Adrenal gland (tissue), 9 donors: ENCODE measurements at regions not wholly inside any gene's neighbourhood (a gene's known extent, or its start where the extent isn't known, plus 50 kb on each side); places are given as distances from the start of the nearest gene placed in this dataset.

Experiments
- DNase-seq, 7 donors: peaks; one replicate each; pipeline ENCODE4 v3.0.0-alpha.2; 2019 to 2020
- H3K27ac ChIP-seq, 5 donors: fragments of 200-600 bp; sonication (generic) in 4 of 5; 1 replicate in 3 of 5; 2 replicates in 2 of 5; pipeline versions ENCODE4 v1.5.1 to v1.8.0; 2016 to 2020; ENCODE audit warnings: mild to moderate bottlenecking in 1 of 5
- H3K27me3 ChIP-seq: fragments of 200-600 bp; 2 replicates; pipeline ENCODE4 v1.8.0; 2021
- H3K36me3 ChIP-seq, 2 donors: fragments of 200-600 bp; replicated peaks in 1 of 2; 1 replicate in 1 of 2; 2 replicates in 1 of 2; pipeline versions ENCODE4 v1.5.1 to v1.8.0; 2018 to 2022
- H3K4me1 ChIP-seq, 2 donors: fragments of 200-600 bp; replicated peaks in 1 of 2; 1 replicate in 1 of 2; 2 replicates in 1 of 2; pipeline versions ENCODE4 v1.5.1 to v1.8.0; 2018 to 2021
- H3K4me3 ChIP-seq, 4 donors: fragments of 200-600 bp; sonication (generic) in 3 of 4; one replicate each; pipeline ENCODE4 v1.5.1; 2016 to 2018
- H3K9me3 ChIP-seq, 3 donors: fragments of 200-600 bp; sonication (generic) in 1 of 3; replicated peaks in 1 of 3; 1 replicate in 2 of 3; 2 replicates in 1 of 3; pipeline versions ENCODE4 v1.5.1 to v1.8.0; 2016 to 2021
- POLR2A ChIP-seq, 2 donors: fragments of 450-650 bp; IDR thresholded peaks; one replicate each; pipeline ENCODE4 v1.6.1; 2017; ENCODE audit warnings: antibody characterized with exemption in 2 of 2, mild to moderate bottlenecking in 2 of 2, moderate library complexity in 1 of 2
- WGBS, 4 donors: extraction: QIAGEN DNeasy Blood & Tissue Kit in 2 of 4; methylation state at CpG; one replicate each; pipeline versions ENCODE4 v1.1.5 to v1.1.7; 2013 to 2017; 5-methylcytosine and 5-hydroxymethylcytosine counted together
- intact Hi-C, 2 donors: fragments of 100-400 bp; cut with DNase I; formaldehyde crosslinking; loops; one replicate each; pipeline versions ENCODE4 v1.14.1 to v1.15.0; 2022 to 2023
- TF ChIP-seq, protein P1 (sequence below), 6 experiments: fragments of 450-650 bp in 4 of 6; fragments of 200-600 bp in 2 of 6; sonication (generic) in 1 of 6; IDR thresholded peaks; 1 replicate in 5 of 6; 2 replicates in 1 of 6; pipeline versions ENCODE4 v1.5.1 to v1.8.0; 2016 to 2021; ENCODE audit warnings: antibody characterized with exemption in 6 of 6, mild to moderate bottlenecking in 2 of 6, moderate library complexity in 1 of 6
- donor health status: healthy with polysubstance abuse.
- donor health status: Bipolar disorder and iron deficiency.
- donor health status: DM: yes; HTN: yes; CAD: no.
- donor health status: DM: no; HTN: no; CAD: no.
- donor health status: DM: no; HTN: no; CAD: no.

DNA sequence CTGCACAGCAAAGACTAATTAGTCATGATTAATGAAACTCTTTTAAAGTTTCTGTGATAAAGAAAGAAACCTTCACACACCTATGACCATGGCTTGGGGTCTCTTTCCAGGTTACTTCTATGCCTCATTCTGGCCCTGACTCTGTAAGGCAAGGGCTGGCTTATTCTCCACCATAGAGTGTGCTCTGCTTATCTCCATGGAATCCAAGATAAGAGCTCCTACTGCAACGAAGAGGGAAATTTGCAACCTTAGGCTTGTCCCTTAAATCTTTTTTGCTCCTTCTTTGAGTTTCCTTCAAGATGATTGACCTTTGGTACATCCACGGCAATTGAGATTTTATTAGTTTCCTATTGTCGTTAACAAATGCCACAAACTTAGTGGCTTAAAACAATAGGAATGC, 239.9 kb downstream of the SPRY2 start:
- WGBS, 4 donors, result 51 to 62% (median 54%) methylated on average over 3 of the region's 3 CpGs
- H3K27ac ChIP-seq, result no peak overlapping the region
- no peaks in the 10 kb centered on the region for H3K27me3 ChIP-seq
- H3K4me3 ChIP-seq, result no peak overlapping the region
- H3K9me3 ChIP-seq, result no peaks in the 10 kb centered on the region
- no peaks in the 10 kb centered on the region for H3K36me3 ChIP-seq
- no peak for DNase-seq
- intact Hi-C loops, result no loop called here
- TF ChIP-seq POLR2A (IDR thresholded peaks at IDR 0.05), result no peak
- TF ChIP-seq, protein P1, sequence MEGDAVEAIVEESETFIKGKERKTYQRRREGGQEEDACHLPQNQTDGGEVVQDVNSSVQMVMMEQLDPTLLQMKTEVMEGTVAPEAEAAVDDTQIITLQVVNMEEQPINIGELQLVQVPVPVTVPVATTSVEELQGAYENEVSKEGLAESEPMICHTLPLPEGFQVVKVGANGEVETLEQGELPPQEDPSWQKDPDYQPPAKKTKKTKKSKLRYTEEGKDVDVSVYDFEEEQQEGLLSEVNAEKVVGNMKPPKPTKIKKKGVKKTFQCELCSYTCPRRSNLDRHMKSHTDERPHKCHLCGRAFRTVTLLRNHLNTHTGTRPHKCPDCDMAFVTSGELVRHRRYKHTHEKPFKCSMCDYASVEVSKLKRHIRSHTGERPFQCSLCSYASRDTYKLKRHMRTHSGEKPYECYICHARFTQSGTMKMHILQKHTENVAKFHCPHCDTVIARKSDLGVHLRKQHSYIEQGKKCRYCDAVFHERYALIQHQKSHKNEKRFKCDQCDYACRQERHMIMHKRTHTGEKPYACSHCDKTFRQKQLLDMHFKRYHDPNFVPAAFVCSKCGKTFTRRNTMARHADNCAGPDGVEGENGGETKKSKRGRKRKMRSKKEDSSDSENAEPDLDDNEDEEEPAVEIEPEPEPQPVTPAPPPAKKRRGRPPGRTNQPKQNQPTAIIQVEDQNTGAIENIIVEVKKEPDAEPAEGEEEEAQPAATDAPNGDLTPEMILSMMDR (IDR thresholded peaks at IDR 0.05), result no peak
- H3K4me1 ChIP-seq, result no peaks in the 10 kb centered on the region

DNA sequence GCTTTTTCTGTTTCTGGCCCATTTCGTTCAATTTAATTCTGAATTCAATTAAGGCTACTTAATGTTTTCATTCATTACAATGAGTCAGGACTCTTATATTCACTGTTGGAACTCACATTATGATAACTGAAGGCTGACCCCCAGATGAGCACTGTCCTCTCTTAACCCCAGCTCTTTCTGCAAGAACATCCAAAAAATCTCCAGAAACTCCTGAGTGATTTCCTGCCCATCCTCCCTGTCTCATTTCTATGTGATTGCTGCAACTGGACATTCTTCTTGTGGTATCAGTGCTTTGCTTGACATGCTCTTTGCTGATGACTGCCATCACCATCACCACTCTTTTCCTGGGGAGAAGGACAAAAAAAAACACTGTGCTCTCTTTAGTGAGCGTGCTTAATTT, 240.3 kb downstream of the SPRY2 start:
- no peak overlapping the region for H3K27ac ChIP-seq
- H3K36me3 ChIP-seq, result no peaks in the 10 kb centered on the region
- TF ChIP-seq POLR2A (IDR thresholded peaks at IDR 0.05), result no peak
- TF ChIP-seq, protein P1 (IDR thresholded peaks at IDR 0.05), result no peak

DNA sequence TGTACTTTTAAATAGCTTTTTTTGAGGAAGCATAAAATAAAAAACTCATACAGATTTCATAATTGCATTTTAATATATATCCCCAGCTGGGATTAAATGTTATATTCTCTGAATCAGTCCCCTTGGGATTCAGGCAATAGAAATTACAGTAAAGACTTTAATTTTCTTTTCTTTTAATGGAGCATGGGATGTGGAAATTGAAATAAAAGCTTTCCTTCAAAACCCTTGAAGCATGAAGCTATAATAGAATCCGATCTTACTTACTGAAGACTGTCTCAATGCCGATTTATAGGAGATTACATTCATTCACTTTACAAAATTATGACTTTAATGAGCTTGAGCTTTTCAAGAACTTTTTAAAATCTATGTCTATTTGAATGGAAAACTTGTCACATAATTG, 243.4 kb downstream of the SPRY2 start:
- DNase-seq, result no peak
- TF ChIP-seq POLR2A (IDR thresholded peaks at IDR 0.05), result no peak
- TF ChIP-seq, protein P1 (IDR thresholded peaks at IDR 0.05), result no peak
- Histone ChIP-seq H3K4me1 (no peaks in the 10 kb centered on the region), H3K36me3 (no peaks in the 10 kb centered on the region), H3K9me3 (no peaks in the 10 kb centered on the region), H3K4me3 (no peak overlapping the region), H3K27ac (no peak overlapping the region), H3K27me3 (no peaks in the 10 kb centered on the region)
- 88 to 91% (median 89%) methylated on average over 2 of the region's 2 CpGs for WGBS, 4 donors
- intact Hi-C loops, result no loop called here

More for the DNA sequence above, 240.3 kb downstream of the SPRY2 start:
- Histone ChIP-seq H3K9me3 (no peaks in the 10 kb centered on the region), H3K4me3 (no peak overlapping the region), H3K4me1 (no peaks in the 10 kb centered on the region), H3K27me3 (no peaks in the 10 kb centered on the region)
- intact Hi-C loops, result no loop called here
- 75 to 86% (median 83%) methylated on average over 2 of the region's 2 CpGs for WGBS, 4 donors
- DNase-seq, result peak in 1 of 7 donors; percentile 7

DNA sequence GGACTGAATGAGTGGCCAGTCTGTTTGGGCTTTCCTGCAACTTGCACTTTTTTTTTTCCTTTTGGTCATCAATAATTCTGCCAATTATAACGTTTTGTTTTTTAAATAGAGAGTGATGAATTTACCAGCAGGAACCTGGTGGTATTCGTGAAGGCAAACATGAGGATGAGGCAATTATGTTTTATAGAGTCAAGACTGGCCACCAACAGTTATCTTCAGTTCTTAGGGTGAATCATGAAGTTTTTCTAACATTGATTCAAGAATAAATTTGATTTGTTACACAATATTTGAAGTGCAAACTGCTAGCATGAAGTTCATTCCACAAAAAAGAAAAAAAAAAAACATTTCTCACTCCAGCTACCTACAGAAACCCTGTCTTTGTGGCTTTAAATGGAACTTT, 244.5 kb downstream of the SPRY2 start:
- Histone ChIP-seq H3K27me3 (no peaks in the 10 kb centered on the region), H3K27ac (no peak overlapping the region), H3K4me3 (no peak overlapping the region), H3K9me3 (no peaks in the 10 kb centered on the region), H3K4me1 (no peaks in the 10 kb centered on the region), H3K36me3 (no peaks in the 10 kb centered on the region)
- intact Hi-C loops, result no loop called here
- 47 to 66% (median 52%) methylated on average over 2 of the region's 2 CpGs for WGBS, 4 donors
- DNase-seq, result no peak
- no peak for TF ChIP-seq POLR2A (IDR thresholded peaks at IDR 0.05)
- TF ChIP-seq, protein P1 (IDR thresholded peaks at IDR 0.05), result no peak
